ENCODE measurements at regions not wholly inside any gene's neighbourhood (a gene's known extent, or its start where the extent isn't known, plus 50 kb on each side); places are given as distances from the start of the nearest gene placed in this dataset.
"Not testable (repeated sequence)": the region's sequence is repeated elsewhere in the genome, so short reads cannot be mapped to it uniquely, and the experiment has no call there.

- H3K4me1 Mint-ChIP-seq = no peaks in the 10 kb centered on the region
- ChIA-PET POLR2A (no interaction called here), CTCF (no interaction called here)
- no peak for ATAC-seq
- H3K27me3 Mint-ChIP-seq = no peaks in the 10 kb centered on the region
- no peaks in the 10 kb centered on the region for H3K36me3 Mint-ChIP-seq (ENCODE audit: low read depth)
- intact Hi-C loops (cut with DNase I, micrococcal nuclease) = no loop called here
- no peak overlapping the region for H3K4me3 Mint-ChIP-seq
- H3K9me3 Mint-ChIP-seq (ENCODE audit: low read depth) = no peaks in the 10 kb centered on the region
- H3K27ac Mint-ChIP-seq = no peak overlapping the region
- DNase-seq = no peak
These were observed 1227.1 kb upstream of the CELF4 start for GRCh38 chr18:38792731-38793130.

- H3K27me3 Mint-ChIP-seq = no peaks in the 10 kb centered on the region
- no peaks in the 10 kb centered on the region for H3K4me1 Mint-ChIP-seq
- no peaks in the 10 kb centered on the region for H3K36me3 Mint-ChIP-seq (ENCODE audit: low read depth)
- H3K27ac Mint-ChIP-seq = no peak overlapping the region
- H3K9me3 Mint-ChIP-seq (ENCODE audit: low read depth) = no peaks in the 10 kb centered on the region
- no peak overlapping the region for H3K4me3 Mint-ChIP-seq
- CTCF ChIA-PET = no interaction called here
- POLR2A ChIA-PET = no interaction called here
- DNase-seq = no peak
- intact Hi-C loops (cut with DNase I, micrococcal nuclease) = no loop called here
- no peak for ATAC-seq
These were observed 1225.2 kb upstream of the CELF4 start for GRCh38 chr18:38790786-38791185.

GRCh38 chr18:38790303-38790702, 1224.7 kb upstream of the CELF4 start:
- ATAC-seq (no peak), DNase-seq (peak; percentile 19)
- Mint-ChIP-seq H3K36me3 (ENCODE audit: low read depth) (no peaks in the 10 kb centered on the region), H3K27ac (no peak overlapping the region), H3K27me3 (no peaks in the 10 kb centered on the region), H3K4me3 (no peak overlapping the region), H3K9me3 (ENCODE audit: low read depth) (no peaks in the 10 kb centered on the region), H3K4me1 (no peaks in the 10 kb centered on the region)
- POLR2A ChIA-PET = no interaction called here
- intact Hi-C loops (cut with DNase I, micrococcal nuclease) = no loop called here
- CTCF ChIA-PET = no interaction called here

- intact Hi-C loops (cut with DNase I, micrococcal nuclease) = no loop called here
- Mint-ChIP-seq H3K27ac (no peak overlapping the region), H3K4me3 (no peak overlapping the region), H3K4me1 (no peaks in the 10 kb centered on the region), H3K36me3 (ENCODE audit: low read depth) (no peaks in the 10 kb centered on the region), H3K9me3 (ENCODE audit: low read depth) (no peaks in the 10 kb centered on the region), H3K27me3 (no peaks in the 10 kb centered on the region)
- ChIA-PET POLR2A (no interaction called here), CTCF (interaction anchor here (0.5 kb wide), 1 partner anchor 260 kb away, joined by 3 read pairs; no protein-coding TSS in a partner anchor)
- no peak for DNase-seq
- ATAC-seq = no peak
These were observed 1223.5 kb upstream of the CELF4 start for GRCh38 chr18:38789141-38789540.

- intact Hi-C loops (cut with DNase I, micrococcal nuclease) = no loop called here
- POLR2A ChIA-PET = no interaction called here
- Mint-ChIP-seq H3K27me3 (no peaks in the 10 kb centered on the region), H3K36me3 (ENCODE audit: low read depth) (no peaks in the 10 kb centered on the region), H3K27ac (no peak overlapping the region), H3K4me3 (no peak overlapping the region), H3K4me1 (no peaks in the 10 kb centered on the region), H3K9me3 (ENCODE audit: low read depth) (no peaks in the 10 kb centered on the region)
- CTCF ChIA-PET = no interaction called here
- ATAC-seq (no peak), DNase-seq (no peak)
These were observed 1221.3 kb upstream of the CELF4 start for GRCh38 chr18:38786906-38787305.

GRCh38 chr18:38771620-38772019, 1206.0 kb upstream of the CELF4 start:
- DNase-seq = peak; percentile 5
- H3K36me3 Mint-ChIP-seq (ENCODE audit: low read depth); intact Hi-C loops (cut with DNase I, micrococcal nuclease); POLR2A ChIA-PET; H3K27me3 Mint-ChIP-seq; CTCF ChIA-PET; H3K27ac Mint-ChIP-seq; H3K4me3 Mint-ChIP-seq; H3K4me1 Mint-ChIP-seq: not testable (repeated sequence)
- ATAC-seq = peak; percentile 68
- H3K9me3 Mint-ChIP-seq (ENCODE audit: low read depth) = peaks cover 14% of the 10 kb centered on the region

GRCh38 chr18:38768504-38768903, 1202.9 kb upstream of the CELF4 start:
- H3K4me3 Mint-ChIP-seq = no peak overlapping the region
- ATAC-seq (no peak), DNase-seq (no peak)
- no peak overlapping the region for H3K27ac Mint-ChIP-seq
- ChIA-PET POLR2A (no interaction called here), CTCF (no interaction called here)
- intact Hi-C loops (cut with DNase I, micrococcal nuclease) = no loop called here
- no peaks in the 10 kb centered on the region for H3K27me3 Mint-ChIP-seq
- H3K36me3 Mint-ChIP-seq (ENCODE audit: low read depth) = no peaks in the 10 kb centered on the region
- peaks cover 18% of the 10 kb centered on the region for H3K9me3 Mint-ChIP-seq (ENCODE audit: low read depth)
- peaks cover 4% of the 10 kb centered on the region for H3K4me1 Mint-ChIP-seq

GRCh38 chr18:38759457-38759856, 1193.9 kb upstream of the CELF4 start:
- DNase-seq (no peak), ATAC-seq (no peak)
- no peak overlapping the region for H3K27ac Mint-ChIP-seq
- no peaks in the 10 kb centered on the region for H3K36me3 Mint-ChIP-seq (ENCODE audit: low read depth)
- POLR2A ChIA-PET = no interaction called here
- no peaks in the 10 kb centered on the region for H3K27me3 Mint-ChIP-seq
- no peaks in the 10 kb centered on the region for H3K4me1 Mint-ChIP-seq
- H3K4me3 Mint-ChIP-seq = no peak overlapping the region
- intact Hi-C loops (cut with DNase I, micrococcal nuclease) = no loop called here
- H3K9me3 Mint-ChIP-seq (ENCODE audit: low read depth) = peaks cover 7% of the 10 kb centered on the region
- CTCF ChIA-PET = no interaction called here

GRCh38 chr18:38756436-38756835, 1190.8 kb upstream of the CELF4 start:
- Mint-ChIP-seq H3K4me1 (peaks cover 13% of the 10 kb centered on the region), H3K36me3 (ENCODE audit: low read depth) (no peaks in the 10 kb centered on the region), H3K27ac (no peak overlapping the region), H3K9me3 (ENCODE audit: low read depth) (peaks cover 5% of the 10 kb centered on the region), H3K27me3 (no peaks in the 10 kb centered on the region), H3K4me3 (no peak overlapping the region)
- no peak for DNase-seq
- ATAC-seq = no peak
- ChIA-PET POLR2A (no interaction called here), CTCF (no interaction called here)
- intact Hi-C loops (cut with DNase I, micrococcal nuclease) = no loop called here

GRCh38 chr18:38752430-38752829, 1186.8 kb upstream of the CELF4 start:
- ATAC-seq (peak; percentile 51), DNase-seq (no peak)
- H3K9me3 Mint-ChIP-seq (ENCODE audit: low read depth) = peaks cover 2% of the 10 kb centered on the region
- no peak overlapping the region for H3K27ac Mint-ChIP-seq
- H3K4me3 Mint-ChIP-seq = no peak overlapping the region
- no peaks in the 10 kb centered on the region for H3K36me3 Mint-ChIP-seq (ENCODE audit: low read depth)
- H3K4me1 Mint-ChIP-seq = peaks cover 16% of the 10 kb centered on the region
- POLR2A ChIA-PET = no interaction called here
- CTCF ChIA-PET = no interaction called here
- intact Hi-C loops (cut with DNase I, micrococcal nuclease) = loop anchor here in 1 of 2 experiments (1.0 kb wide), 1 partner anchor 188 kb away; no protein-coding TSS in a partner anchor
- no peaks in the 10 kb centered on the region for H3K27me3 Mint-ChIP-seq

- Mint-ChIP-seq H3K4me3 (no peak overlapping the region), H3K27me3 (no peaks in the 10 kb centered on the region), H3K27ac (no peak overlapping the region), H3K4me1 (peaks cover 16% of the 10 kb centered on the region), H3K9me3 (ENCODE audit: low read depth) (peaks cover 2% of the 10 kb centered on the region), H3K36me3 (ENCODE audit: low read depth) (no peaks in the 10 kb centered on the region)
- intact Hi-C loops (cut with DNase I, micrococcal nuclease) = loop anchor here in 1 of 2 experiments (1.0 kb wide), 1 partner anchor 188 kb away; no protein-coding TSS in a partner anchor
- ATAC-seq = peak; percentile 23
- DNase-seq = peak; percentile 35
- ChIA-PET CTCF (no interaction called here), POLR2A (interaction anchor here (0.7 kb wide), 1 partner anchor 143 kb away, joined by 4 read pairs; no protein-coding TSS in a partner anchor)
These were observed 1186.3 kb upstream of the CELF4 start for GRCh38 chr18:38751898-38752297.

- Mint-ChIP-seq H3K9me3 (ENCODE audit: low read depth) (peaks cover 2% of the 10 kb centered on the region), H3K36me3 (ENCODE audit: low read depth) (no peaks in the 10 kb centered on the region), H3K27ac (no peak overlapping the region), H3K27me3 (no peaks in the 10 kb centered on the region), H3K4me3 (no peak overlapping the region), H3K4me1 (peaks cover 16% of the 10 kb centered on the region)
- peak; percentile 74 for ATAC-seq
- POLR2A ChIA-PET = no interaction called here
- CTCF ChIA-PET = interaction anchor here (0.6 kb wide), 1 partner anchor 179 kb away, joined by 3 read pairs; no protein-coding TSS in a partner anchor
- intact Hi-C loops (cut with DNase I, micrococcal nuclease) = no loop called here
- DNase-seq = no peak
These were observed 1185.6 kb upstream of the CELF4 start for GRCh38 chr18:38751211-38751610.

GRCh38 chr18:38750751-38751150, 1185.2 kb upstream of the CELF4 start:
- H3K36me3 Mint-ChIP-seq (ENCODE audit: low read depth) = no peaks in the 10 kb centered on the region
- ChIA-PET POLR2A (no interaction called here), CTCF (interaction anchor here (0.6 kb wide), 1 partner anchor 178 kb away, joined by 3 read pairs; no protein-coding TSS in a partner anchor)
- DNase-seq = no peak
- intact Hi-C loops (cut with DNase I, micrococcal nuclease) = no loop called here
- no peak overlapping the region for H3K4me3 Mint-ChIP-seq
- peaks cover 2% of the 10 kb centered on the region for H3K9me3 Mint-ChIP-seq (ENCODE audit: low read depth)
- no peak for ATAC-seq
- no peaks in the 10 kb centered on the region for H3K27me3 Mint-ChIP-seq
- H3K27ac Mint-ChIP-seq = no peak overlapping the region
- peaks cover 16% of the 10 kb centered on the region for H3K4me1 Mint-ChIP-seq

All from activated CD4-positive, alpha-beta T cell treated with anti-CD3 and anti-CD28 coated beads for 36 hours (primary cell).